ENCODE measurements at regions not wholly inside any gene's neighbourhood (a gene's known extent, or its start where the extent isn't known, plus 50 kb on each side); places are given as distances from the start of the nearest gene placed in this dataset.

GRCh38 chr6:105952772-105953690 lies 133.1 kb upstream of the PRDM1 start:
- TF ChIP-seq CTCF (IDR thresholded peaks at IDR 0.05; ENCODE audit: unreplicated experiment), result no peak
- Mint-ChIP-seq H3K4me3 (ENCODE audit: unreplicated experiment) (no peak overlapping the region), H3K27me3 (ENCODE audit: unreplicated experiment) (no peaks in the 10 kb centered on the region), H3K9me3 (ENCODE audit: unreplicated experiment) (no peaks in the 10 kb centered on the region), H3K27ac (ENCODE audit: unreplicated experiment) (no peak overlapping the region), H3K4me1 (ENCODE audit: unreplicated experiment) (no peaks in the 10 kb centered on the region), H3K36me3 (ENCODE audit: low read depth, unreplicated experiment) (no peaks in the 10 kb centered on the region)
- DNase-seq (ENCODE audit: low spot score), result no peak

GRCh38 chr6:105952326-105952725 lies 133.8 kb upstream of the PRDM1 start:
- Mint-ChIP-seq H3K27me3 (ENCODE audit: unreplicated experiment) (no peaks in the 10 kb centered on the region), H3K9me3 (ENCODE audit: unreplicated experiment) (no peaks in the 10 kb centered on the region), H3K4me1 (ENCODE audit: unreplicated experiment) (no peaks in the 10 kb centered on the region), H3K27ac (ENCODE audit: unreplicated experiment) (peak overlapping the region; percentile 24), H3K36me3 (ENCODE audit: low read depth, unreplicated experiment) (no peaks in the 10 kb centered on the region), H3K4me3 (ENCODE audit: unreplicated experiment) (no peak overlapping the region)
- DNase-seq (ENCODE audit: low spot score), result no peak
- TF ChIP-seq CTCF (IDR thresholded peaks at IDR 0.05; ENCODE audit: unreplicated experiment), result no peak

- Mint-ChIP-seq H3K4me3 (ENCODE audit: unreplicated experiment) (no peak overlapping the region), H3K27ac (ENCODE audit: unreplicated experiment) (no peak overlapping the region), H3K36me3 (ENCODE audit: low read depth, unreplicated experiment) (no peaks in the 10 kb centered on the region), H3K4me1 (ENCODE audit: unreplicated experiment) (no peaks in the 10 kb centered on the region), H3K27me3 (ENCODE audit: unreplicated experiment) (no peaks in the 10 kb centered on the region), H3K9me3 (ENCODE audit: unreplicated experiment) (no peaks in the 10 kb centered on the region)
- no peak for TF ChIP-seq CTCF (IDR thresholded peaks at IDR 0.05; ENCODE audit: unreplicated experiment)
- no peak for DNase-seq (ENCODE audit: low spot score)
Observed at GRCh38 chr6:105951322-105951721, 134.8 kb upstream of the PRDM1 start.

- Mint-ChIP-seq H3K27ac (ENCODE audit: unreplicated experiment) (no peak overlapping the region), H3K4me1 (ENCODE audit: unreplicated experiment) (no peaks in the 10 kb centered on the region), H3K9me3 (ENCODE audit: unreplicated experiment) (no peaks in the 10 kb centered on the region), H3K4me3 (ENCODE audit: unreplicated experiment) (no peak overlapping the region), H3K36me3 (ENCODE audit: low read depth, unreplicated experiment) (no peaks in the 10 kb centered on the region), H3K27me3 (ENCODE audit: unreplicated experiment) (no peaks in the 10 kb centered on the region)
- no peak for TF ChIP-seq CTCF (IDR thresholded peaks at IDR 0.05; ENCODE audit: unreplicated experiment)
- DNase-seq (ENCODE audit: low spot score), result no peak
Observed at GRCh38 chr6:105949869-105950268, 136.3 kb upstream of the PRDM1 start.

GRCh38 chr6:105943514-105943913 lies 142.6 kb upstream of the PRDM1 start:
- Mint-ChIP-seq H3K9me3 (ENCODE audit: unreplicated experiment) (no peaks in the 10 kb centered on the region), H3K4me3 (ENCODE audit: unreplicated experiment) (no peak overlapping the region), H3K36me3 (ENCODE audit: low read depth, unreplicated experiment) (no peaks in the 10 kb centered on the region), H3K27ac (ENCODE audit: unreplicated experiment) (no peak overlapping the region), H3K4me1 (ENCODE audit: unreplicated experiment) (no peaks in the 10 kb centered on the region), H3K27me3 (ENCODE audit: unreplicated experiment) (peaks cover 2% of the 10 kb centered on the region)
- TF ChIP-seq CTCF (IDR thresholded peaks at IDR 0.05; ENCODE audit: unreplicated experiment), result no peak
- no peak for DNase-seq (ENCODE audit: low spot score)
